ENCODE measurements at regions not wholly inside any gene's neighbourhood (a gene's known extent, or its start where the extent isn't known, plus 50 kb on each side); places are given as distances from the start of the nearest gene placed in this dataset.

DNA sequence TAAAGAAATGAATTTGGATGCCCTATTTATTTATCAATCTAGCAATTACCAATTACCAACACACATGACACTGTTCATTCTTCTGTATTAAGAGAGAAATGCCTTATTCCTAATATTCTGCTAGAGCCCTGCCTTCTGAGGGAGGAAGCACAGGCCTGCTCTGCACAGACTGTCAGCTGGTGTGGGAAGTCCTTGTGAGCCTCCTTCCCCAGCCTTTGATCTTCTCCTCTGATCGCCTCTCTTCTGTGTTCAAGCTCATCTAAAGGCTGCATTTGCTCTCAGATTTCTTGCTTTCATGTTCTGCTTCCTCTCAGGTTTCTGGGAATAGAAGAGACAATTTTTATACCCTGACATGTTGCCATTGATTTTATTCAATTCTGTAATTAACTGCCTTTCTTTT is 290.6 kb upstream of the UMPS start:
- TF ChIP-seq CTCF (conservative IDR thresholded peaks at IDR 0.05; ENCODE audit: low read length): no peak
- H3K4me3 ChIP-seq (ENCODE audit: low read length): no peak overlapping the region
- no peak for DNase-seq (ENCODE audit: low read depth)

GRCh38 chr3:124441766-124442165 is 288.5 kb upstream of the UMPS start:
- no peak for DNase-seq (ENCODE audit: low read depth)
- no peak for TF ChIP-seq CTCF (conservative IDR thresholded peaks at IDR 0.05; ENCODE audit: low read length)
- H3K4me3 ChIP-seq (ENCODE audit: low read length): no peak overlapping the region

DNA sequence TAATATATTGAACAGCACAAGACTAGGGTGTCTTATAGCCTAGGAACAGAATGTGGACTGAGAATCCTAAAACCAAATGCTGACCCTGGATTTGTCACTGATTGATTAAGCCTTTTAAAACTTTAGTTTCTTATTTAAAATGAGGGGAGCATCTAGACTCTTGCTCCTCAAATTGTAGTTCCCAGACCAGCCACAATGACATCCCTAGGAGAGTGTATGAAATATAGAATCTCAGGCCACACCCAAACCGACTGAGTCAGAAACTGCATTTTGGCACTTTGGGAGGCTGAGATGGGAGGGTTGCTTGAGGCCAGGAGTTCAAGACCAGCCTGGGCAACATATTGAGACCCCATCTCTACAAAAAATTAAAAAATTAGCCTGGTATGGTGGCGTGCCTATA is 287.8 kb upstream of the UMPS start:
- TF ChIP-seq CTCF (conservative IDR thresholded peaks at IDR 0.05; ENCODE audit: low read length): no peak
- DNase-seq (ENCODE audit: low read depth): no peak
- H3K4me3 ChIP-seq (ENCODE audit: low read length): no peak overlapping the region

DNA sequence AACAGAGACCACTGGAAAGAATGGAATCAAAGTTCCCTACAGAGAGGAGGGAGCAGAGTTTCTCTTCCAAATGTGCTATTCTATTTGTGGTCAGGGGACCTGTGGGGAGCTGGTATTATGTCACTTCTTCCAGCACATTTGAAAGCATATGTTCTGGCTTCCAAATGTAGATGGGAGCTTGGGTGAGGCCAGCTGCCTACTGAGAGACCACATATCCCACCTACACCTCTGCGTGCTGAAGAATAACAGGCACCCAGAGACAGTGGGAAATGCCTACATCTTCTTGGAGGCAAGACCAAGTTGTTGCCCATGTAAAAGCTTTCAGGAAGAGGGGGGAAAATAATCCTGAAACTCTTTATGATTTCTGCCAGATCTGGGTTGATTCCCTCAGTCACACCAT is 286.8 kb upstream of the UMPS start:
- no peak for DNase-seq (ENCODE audit: low read depth)
- no peak overlapping the region for H3K4me3 ChIP-seq (ENCODE audit: low read length)
- TF ChIP-seq CTCF (conservative IDR thresholded peaks at IDR 0.05; ENCODE audit: low read length): no peak

DNA sequence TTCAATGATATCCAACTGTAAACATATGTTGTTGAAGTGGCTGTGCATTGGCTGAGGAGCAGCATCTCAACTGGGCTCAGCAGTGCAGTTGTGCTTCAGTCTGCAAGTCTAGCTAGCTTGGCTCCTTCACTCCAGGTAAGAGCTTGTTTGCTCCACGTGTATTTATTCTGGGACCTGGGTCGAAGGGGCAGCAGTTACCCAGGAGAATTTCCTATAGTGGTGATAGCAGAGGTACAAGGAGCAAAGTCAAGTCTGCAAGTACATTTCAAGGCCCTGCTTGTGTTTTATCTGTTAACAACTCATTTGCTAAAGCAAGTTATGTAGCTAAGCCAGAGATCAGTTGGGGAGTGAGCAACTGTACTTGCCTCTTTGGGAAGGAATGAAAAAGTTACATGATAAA is 286.2 kb upstream of the UMPS start:
- DNase-seq (ENCODE audit: low read depth): no peak
- TF ChIP-seq CTCF (conservative IDR thresholded peaks at IDR 0.05; ENCODE audit: low read length): no peak

GRCh38 chr3:124444896-124445295 is 285.4 kb upstream of the UMPS start:
- no peak for DNase-seq (ENCODE audit: low read depth)
- no peak for TF ChIP-seq CTCF (conservative IDR thresholded peaks at IDR 0.05; ENCODE audit: low read length)
- no peak overlapping the region for H3K4me3 ChIP-seq (ENCODE audit: low read length)

More for the DNA sequence above, 286.2 kb upstream of the UMPS start:
- H3K4me3 ChIP-seq (ENCODE audit: low read length): no peak overlapping the region

GRCh38 chr3:124447845-124448244 is 282.4 kb upstream of the UMPS start:
- TF ChIP-seq CTCF (conservative IDR thresholded peaks at IDR 0.05; ENCODE audit: low read length): no peak
- H3K4me3 ChIP-seq (ENCODE audit: low read length): no peak overlapping the region
- no peak for DNase-seq (ENCODE audit: low read depth)
